ENCODE measurements at regions not wholly inside any gene's neighbourhood (a gene's known extent, or its start where the extent isn't known, plus 50 kb on each side); places are given as distances from the start of the nearest gene placed in this dataset.

DNA sequence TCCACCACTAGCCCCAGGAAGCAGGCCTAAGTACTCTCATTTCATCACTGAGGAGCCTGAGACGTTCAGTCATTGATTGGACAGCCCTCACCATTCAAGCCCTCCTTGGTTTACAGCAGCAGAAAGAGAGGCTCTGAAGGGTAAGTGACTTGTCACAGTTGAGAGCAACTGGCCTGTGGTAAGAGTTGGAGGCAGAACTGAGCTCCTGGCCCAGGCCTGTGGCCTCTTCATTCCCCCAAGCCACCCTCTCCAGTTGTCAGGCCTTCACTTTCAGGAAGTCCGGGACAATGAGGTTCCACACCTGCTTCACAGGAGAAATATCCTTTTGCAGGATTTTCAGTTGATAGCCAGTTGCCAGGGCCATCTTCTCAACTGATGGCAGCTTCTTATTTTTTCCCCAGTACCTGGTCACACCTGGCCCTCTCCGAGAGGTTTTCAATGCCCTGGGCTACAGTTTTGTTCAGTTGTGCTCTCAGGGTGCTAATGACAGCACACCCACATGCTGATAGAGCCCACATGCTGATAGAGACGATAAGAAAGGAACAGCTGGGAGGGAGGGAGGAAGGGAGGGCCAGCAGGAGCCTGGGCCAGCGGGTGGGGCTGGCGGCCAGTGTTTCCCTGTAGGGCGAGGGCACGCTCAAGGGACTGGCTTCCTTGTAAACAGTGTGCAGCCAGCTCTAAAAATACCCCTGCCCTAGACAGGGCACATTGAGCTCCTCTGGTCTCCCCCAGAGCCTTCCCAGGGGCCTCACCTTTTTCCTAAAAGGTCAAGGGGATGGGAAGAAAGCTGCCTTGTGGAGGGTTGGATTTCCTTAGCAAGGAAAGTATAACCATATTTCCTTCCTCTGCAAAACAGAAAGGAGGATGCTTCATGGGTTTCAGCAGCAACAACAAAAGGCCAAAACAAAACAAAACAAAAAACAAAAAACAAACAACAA, 112.7 kb upstream of the JUN start:
- H3K27ac ChIP-seq (ENCODE audit: low read depth, low read length), result peak overlapping the region; percentile 21

GRCh38 chr1:58898739-58899586, 115.1 kb upstream of the JUN start:
- Histone ChIP-seq H3K4me1 (ENCODE audit: insufficient read depth, low read length) (peaks cover 23% of the 10 kb centered on the region), H3K4me3 (ENCODE audit: low read length) (no peak overlapping the region), H3K36me3 (ENCODE audit: insufficient read depth, low read length) (no peaks in the 10 kb centered on the region), H3K27ac (ENCODE audit: low read depth, low read length) (peak overlapping the region; percentile 57), H3K9me3 (ENCODE audit: low read length) (no peaks in the 10 kb centered on the region), H3K27me3 (ENCODE audit: insufficient read depth, low read length, poor library complexity, severe bottlenecking) (no peaks in the 10 kb centered on the region)
- Mint-ChIP-seq H3K4me3 (no peak overlapping the region), H3K36me3 (no peaks in the 10 kb centered on the region), H3K27ac (peak overlapping the region in 1 of 8 donors; percentile 22), H3K4me1 (peaks cover 20 to 34% (median 22%) of the 10 kb centered on the region in 3 donors), H3K9me3 (no peaks in the 10 kb centered on the region), H3K27me3 (no peaks in the 10 kb centered on the region)
- no peak for DNase-seq
- ChIA-PET POLR2A (no interaction called here), CTCF (no interaction called here)

More for the DNA sequence above, 112.7 kb upstream of the JUN start:
- Histone ChIP-seq H3K27me3 (ENCODE audit: insufficient read depth, low read length, poor library complexity, severe bottlenecking) (no peaks in the 10 kb centered on the region), H3K4me1 (ENCODE audit: insufficient read depth, low read length) (peaks cover 15% of the 10 kb centered on the region), H3K9me3 (ENCODE audit: low read length) (no peaks in the 10 kb centered on the region), H3K4me3 (ENCODE audit: low read length) (no peak overlapping the region), H3K36me3 (ENCODE audit: insufficient read depth, low read length) (no peaks in the 10 kb centered on the region)
- Mint-ChIP-seq H3K9me3 (no peaks in the 10 kb centered on the region), H3K27me3 (peaks cover 0 to 5% of the 10 kb centered on the region in 2 donors), H3K4me1 (peaks cover 13 to 19% (median 15%) of the 10 kb centered on the region in 3 donors), H3K4me3 (peak overlapping the region in 1 of 7 donors; percentile 19), H3K36me3 (no peaks in the 10 kb centered on the region), H3K27ac (peak overlapping the region in 2 of 8 donors; percentile 17 to 19)
- no peak for DNase-seq
- POLR2A ChIA-PET, result no interaction called here
- CTCF ChIA-PET, result interaction anchor here (0.8 to 1.1 kb wide), 2 partner anchors 31 to 38 kb away, joined by 3 read pairs; no protein-coding TSS in a partner anchor

- ChIA-PET CTCF (interaction anchor here (1.2 kb wide), 1 partner anchor 118 kb away, joined by 3 read pairs; no protein-coding TSS in a partner anchor), POLR2A (interaction anchor here (1.4 kb wide), 1 partner anchor 116 kb away, joined by 4 read pairs; the partner anchor contains the start of gene JUN)
- Mint-ChIP-seq H3K4me3 (no peak overlapping the region), H3K27me3 (no peaks in the 10 kb centered on the region), H3K27ac (no peak overlapping the region), H3K4me1 (peaks cover 28 to 38% (median 28%) of the 10 kb centered on the region in 3 donors), H3K36me3 (no peaks in the 10 kb centered on the region), H3K9me3 (no peaks in the 10 kb centered on the region)
- Histone ChIP-seq H3K27ac (ENCODE audit: low read depth, low read length) (peak overlapping the region; percentile 57), H3K27me3 (ENCODE audit: insufficient read depth, low read length, poor library complexity, severe bottlenecking) (no peaks in the 10 kb centered on the region), H3K4me3 (ENCODE audit: low read length) (no peak overlapping the region), H3K4me1 (ENCODE audit: insufficient read depth, low read length) (peaks cover 26% of the 10 kb centered on the region), H3K9me3 (ENCODE audit: low read length) (no peaks in the 10 kb centered on the region), H3K36me3 (ENCODE audit: insufficient read depth, low read length) (no peaks in the 10 kb centered on the region)
- DNase-seq, result no peak
Observed at GRCh38 chr1:58899587-58900271, 115.9 kb upstream of the JUN start.

GRCh38 chr1:58900396-58900795, 116.5 kb upstream of the JUN start:
- CTCF ChIA-PET, result interaction anchor here (1.2 kb wide), 1 partner anchor 119 kb away, joined by 3 read pairs; no protein-coding TSS in a partner anchor

DNA sequence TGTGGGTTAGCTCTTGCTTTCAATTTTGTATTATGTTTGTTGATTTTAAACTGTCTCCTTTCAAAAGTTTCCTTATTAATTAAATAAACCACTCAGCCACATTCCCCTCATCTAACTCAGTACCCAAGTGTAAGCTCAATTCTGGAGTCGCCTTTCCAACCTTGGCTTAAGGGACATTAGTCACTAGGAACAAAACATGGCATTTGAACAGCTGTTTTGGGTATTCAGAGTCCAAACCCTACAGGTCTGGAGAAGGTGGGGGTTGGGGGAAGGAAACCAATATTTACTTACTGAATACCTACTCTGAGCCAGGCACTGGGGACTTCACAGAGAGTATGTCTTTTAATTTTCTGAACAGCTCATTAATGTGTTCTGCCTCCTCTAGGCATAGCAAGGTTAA, 117.2 kb upstream of the JUN start:
- peak overlapping the region in 2 of 8 donors; percentile 2 to 9 for H3K27ac Mint-ChIP-seq
- H3K27me3 ChIP-seq (ENCODE audit: insufficient read depth, low read length, poor library complexity, severe bottlenecking), result no peaks in the 10 kb centered on the region
- no peaks in the 10 kb centered on the region for H3K27me3 Mint-ChIP-seq
- CTCF ChIA-PET, result no interaction called here
- no peaks in the 10 kb centered on the region for H3K9me3 ChIP-seq (ENCODE audit: low read length)
- no peaks in the 10 kb centered on the region for H3K36me3 Mint-ChIP-seq
- H3K4me1 Mint-ChIP-seq, result peaks cover 20 to 30% (median 20%) of the 10 kb centered on the region in 3 donors
- H3K27ac ChIP-seq (ENCODE audit: low read depth, low read length), result no peak overlapping the region
- H3K4me3 Mint-ChIP-seq, result no peak overlapping the region
- no peak overlapping the region for H3K4me3 ChIP-seq (ENCODE audit: low read length)
- DNase-seq, result no peak
- POLR2A ChIA-PET, result interaction anchor here (1.4 kb wide), 1 partner anchor 117 kb away, joined by 4 read pairs; the partner anchor contains the start of gene JUN
- no peaks in the 10 kb centered on the region for H3K9me3 Mint-ChIP-seq
- H3K36me3 ChIP-seq (ENCODE audit: insufficient read depth, low read length), result no peaks in the 10 kb centered on the region
- H3K4me1 ChIP-seq (ENCODE audit: insufficient read depth, low read length), result peaks cover 16% of the 10 kb centered on the region

More at GRCh38 chr1:58900396-58900795, 116.5 kb upstream of the JUN start:
- no peak overlapping the region for H3K27ac ChIP-seq (ENCODE audit: low read depth, low read length)
- peaks cover 21% of the 10 kb centered on the region for H3K4me1 ChIP-seq (ENCODE audit: insufficient read depth, low read length)
- Mint-ChIP-seq H3K36me3 (no peaks in the 10 kb centered on the region), H3K27me3 (no peaks in the 10 kb centered on the region), H3K4me1 (peaks cover 25 to 36% (median 26%) of the 10 kb centered on the region in 3 donors), H3K9me3 (no peaks in the 10 kb centered on the region), H3K27ac (no peak overlapping the region), H3K4me3 (no peak overlapping the region)
- H3K27me3 ChIP-seq (ENCODE audit: insufficient read depth, low read length, poor library complexity, severe bottlenecking), result no peaks in the 10 kb centered on the region
- H3K36me3 ChIP-seq (ENCODE audit: insufficient read depth, low read length), result no peaks in the 10 kb centered on the region
- no peak for DNase-seq
- POLR2A ChIA-PET, result interaction anchor here (1.4 kb wide), 1 partner anchor 116 kb away, joined by 4 read pairs; the partner anchor contains the start of gene JUN
- H3K4me3 ChIP-seq (ENCODE audit: low read length), result no peak overlapping the region
- no peaks in the 10 kb centered on the region for H3K9me3 ChIP-seq (ENCODE audit: low read length)

DNA sequence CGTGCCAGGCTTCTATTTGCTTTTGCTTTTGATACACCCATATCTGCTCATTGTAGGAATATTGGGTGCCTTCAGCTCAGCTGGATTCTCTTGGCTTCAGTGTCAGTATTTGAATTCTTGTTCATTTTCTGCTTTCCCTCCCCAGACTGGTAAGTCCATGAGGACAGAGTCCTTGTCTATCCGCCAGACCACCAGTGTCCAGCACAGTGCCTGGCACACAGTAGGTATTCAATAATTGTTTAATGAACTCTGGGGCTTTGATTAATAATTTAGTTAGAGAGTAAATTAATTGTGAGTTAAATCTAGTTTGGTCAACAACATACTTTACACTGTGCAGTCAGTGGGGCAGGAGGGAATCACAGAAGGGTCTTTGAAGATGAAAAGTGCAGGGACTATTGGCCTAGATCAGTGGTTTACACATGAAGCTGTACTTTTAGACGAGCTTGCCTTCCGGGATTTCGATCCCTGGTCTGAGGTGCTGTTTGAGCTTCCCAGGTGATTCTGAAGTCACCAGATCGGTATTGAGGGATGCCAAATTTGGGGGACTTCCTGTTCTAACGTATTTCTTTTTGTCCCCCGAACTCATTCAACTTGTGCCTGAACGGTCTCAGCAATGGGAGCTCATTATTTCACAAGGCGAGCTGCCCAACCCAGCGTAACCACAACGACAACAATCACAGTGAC, 119.1 kb upstream of the JUN start:
- no peaks in the 10 kb centered on the region for H3K9me3 ChIP-seq (ENCODE audit: low read length)
- Mint-ChIP-seq H3K27me3 (no peaks in the 10 kb centered on the region), H3K9me3 (no peaks in the 10 kb centered on the region), H3K4me1 (peaks cover 16 to 23% (median 19%) of the 10 kb centered on the region in 3 donors), H3K27ac (peak overlapping the region; percentile 48 to 96 (median 86)), H3K4me3 (peak overlapping the region; percentile 74 to 91 (median 81)), H3K36me3 (no peaks in the 10 kb centered on the region)
- peaks cover 11% of the 10 kb centered on the region for H3K4me1 ChIP-seq (ENCODE audit: insufficient read depth, low read length)
- CTCF ChIA-PET, result interaction anchor here (0.8 to 1.5 kb wide), 6 partner anchors 10 to 144 kb away, joined by 3 to 6 read pairs (median 3); no protein-coding TSS in a partner anchor
- peak overlapping the region; percentile 27 for H3K27ac ChIP-seq (ENCODE audit: low read depth, low read length)
- peak overlapping the region; percentile 53 for H3K4me3 ChIP-seq (ENCODE audit: low read length)
- POLR2A ChIA-PET, result interaction anchor here (1.0 to 1.7 kb wide), 5 partner anchors 39 to 394 kb away, joined by 4 to 18 read pairs (median 4); partner anchors contain the start of genes FGGY and JUN
- DNase-seq, result no peak
- H3K36me3 ChIP-seq (ENCODE audit: insufficient read depth, low read length), result no peaks in the 10 kb centered on the region
- H3K27me3 ChIP-seq (ENCODE audit: insufficient read depth, low read length, poor library complexity, severe bottlenecking), result no peaks in the 10 kb centered on the region
